Parathyroid adenoma (tissue), 2 donors: ENCODE measurements at regions not wholly inside any gene's neighbourhood (a gene's known extent, or its start where the extent isn't known, plus 50 kb on each side); places are given as distances from the start of the nearest gene placed in this dataset.

Experiments used
- H2AFZ ChIP-seq: fragments of 300-600 bp; sonication (generic); one replicate; pipeline ENCODE4 v1.7.0; 2017; ENCODE audit warnings: antibody characterized with exemption, mild to moderate bottlenecking
- H3K27ac ChIP-seq: fragments of 300-600 bp; sonication (generic); one replicate; pipeline ENCODE4 v1.7.0; 2017
- H3K27me3 ChIP-seq: fragments of 300-600 bp; sonication (generic); one replicate; pipeline ENCODE4 v1.7.0; 2017; ENCODE audit warnings: low read length; ENCODE audit not compliant: control insufficient read depth, insufficient read depth
- H3K36me3 ChIP-seq: fragments of 300-600 bp; sonication (generic); one replicate; pipeline ENCODE4 v1.7.0; 2017; ENCODE audit warnings: low read length; ENCODE audit not compliant: control insufficient read depth, insufficient read depth
- H3K4me1 ChIP-seq: fragments of 300-600 bp; sonication (generic); one replicate; pipeline ENCODE4 v1.7.0; 2017; ENCODE audit warnings: control low read depth
- H3K4me2 ChIP-seq: fragments of 300-600 bp; sonication (generic); one replicate; pipeline ENCODE4 v1.7.0; 2017; ENCODE audit warnings: low read length
- H3K4me3 ChIP-seq: fragments of 300-600 bp; sonication (generic); one replicate; pipeline ENCODE4 v1.7.0; 2017; ENCODE audit warnings: low read depth, low read length
- H3K79me2 ChIP-seq: fragments of 300-600 bp; sonication (generic); one replicate; pipeline ENCODE4 v1.7.0; 2017; ENCODE audit warnings: control low read depth
- H3K9ac ChIP-seq: fragments of 300-600 bp; sonication (generic); one replicate; pipeline ENCODE4 v1.7.0; 2017; ENCODE audit warnings: mild to moderate bottlenecking
- H3K9me3 ChIP-seq: fragments of 300-600 bp; sonication (generic); one replicate; pipeline ENCODE4 v1.7.0; 2017; ENCODE audit warnings: low read length; ENCODE audit not compliant: control insufficient read depth
- TF ChIP-seq, protein P1 (sequence below): fragments of 300-600 bp; sonication (generic); IDR thresholded peaks from one replicate; pipeline ENCODE4 v1.7.0; 2017; ENCODE audit warnings: antibody characterized with exemption, mild to moderate bottlenecking
- donor health status: primary hyperparathyroidism.

DNA sequence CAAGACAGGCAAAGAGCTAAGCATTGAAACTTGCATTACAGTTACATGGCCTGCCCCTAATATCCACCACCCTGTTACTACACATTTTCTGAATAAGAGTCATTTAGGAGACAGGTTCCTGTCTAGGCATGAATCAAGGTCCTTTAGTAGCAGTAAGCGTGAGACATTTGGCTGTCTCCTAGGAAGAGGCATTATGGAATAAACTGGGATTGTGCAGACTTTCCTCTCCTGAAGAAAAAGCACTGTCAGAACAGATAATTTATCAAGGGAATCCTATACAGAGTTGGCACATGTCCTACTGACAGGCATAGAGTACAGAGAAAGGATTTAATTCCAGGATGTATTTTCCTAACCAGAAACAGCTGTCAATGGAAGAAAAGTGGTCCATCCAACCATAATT lies 111.9 kb downstream of the INHBA start:
- no peak overlapping the region for H3K9ac ChIP-seq
- H3K9me3 ChIP-seq, result no peaks in the 10 kb centered on the region

DNA sequence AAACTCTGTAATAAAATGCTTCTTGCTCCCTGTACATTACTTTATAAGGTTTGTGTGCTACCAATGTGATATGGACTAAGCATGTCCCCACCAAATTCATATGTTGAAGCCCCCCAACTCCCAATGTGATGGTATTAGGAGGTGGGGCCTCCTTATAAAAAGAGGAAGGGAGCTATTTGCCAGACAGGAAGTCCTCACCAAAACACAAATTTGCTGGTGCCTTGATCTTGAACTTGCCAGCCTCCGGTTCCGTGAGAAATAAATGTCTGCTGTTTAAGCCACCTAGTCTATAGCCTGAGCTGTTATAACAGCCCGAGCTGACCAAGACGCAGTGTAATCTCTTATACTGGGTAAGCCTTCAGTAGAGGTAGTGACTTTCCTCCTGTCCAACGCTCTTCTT lies 114.5 kb downstream of the INHBA start:
- Histone ChIP-seq H3K9me3 (peaks cover 3% of the 10 kb centered on the region), H3K9ac (no peak overlapping the region), H3K4me2 (no peak overlapping the region), H3K27me3 (no peaks in the 10 kb centered on the region), H3K36me3 (no peaks in the 10 kb centered on the region), H3K79me2 (no peaks in the 10 kb centered on the region), H3K4me1 (no peaks in the 10 kb centered on the region), H3K4me3 (no peak overlapping the region), H3K27ac (no peak overlapping the region), H2AFZ (no peak overlapping the region)
- TF ChIP-seq, protein P1, sequence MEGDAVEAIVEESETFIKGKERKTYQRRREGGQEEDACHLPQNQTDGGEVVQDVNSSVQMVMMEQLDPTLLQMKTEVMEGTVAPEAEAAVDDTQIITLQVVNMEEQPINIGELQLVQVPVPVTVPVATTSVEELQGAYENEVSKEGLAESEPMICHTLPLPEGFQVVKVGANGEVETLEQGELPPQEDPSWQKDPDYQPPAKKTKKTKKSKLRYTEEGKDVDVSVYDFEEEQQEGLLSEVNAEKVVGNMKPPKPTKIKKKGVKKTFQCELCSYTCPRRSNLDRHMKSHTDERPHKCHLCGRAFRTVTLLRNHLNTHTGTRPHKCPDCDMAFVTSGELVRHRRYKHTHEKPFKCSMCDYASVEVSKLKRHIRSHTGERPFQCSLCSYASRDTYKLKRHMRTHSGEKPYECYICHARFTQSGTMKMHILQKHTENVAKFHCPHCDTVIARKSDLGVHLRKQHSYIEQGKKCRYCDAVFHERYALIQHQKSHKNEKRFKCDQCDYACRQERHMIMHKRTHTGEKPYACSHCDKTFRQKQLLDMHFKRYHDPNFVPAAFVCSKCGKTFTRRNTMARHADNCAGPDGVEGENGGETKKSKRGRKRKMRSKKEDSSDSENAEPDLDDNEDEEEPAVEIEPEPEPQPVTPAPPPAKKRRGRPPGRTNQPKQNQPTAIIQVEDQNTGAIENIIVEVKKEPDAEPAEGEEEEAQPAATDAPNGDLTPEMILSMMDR, result no peak

More for the DNA sequence above, 111.9 kb downstream of the INHBA start:
- Histone ChIP-seq H3K27me3 (no peaks in the 10 kb centered on the region), H3K4me1 (no peaks in the 10 kb centered on the region), H3K4me2 (no peak overlapping the region), H3K4me3 (no peak overlapping the region), H3K79me2 (no peaks in the 10 kb centered on the region), H2AFZ (no peak overlapping the region), H3K27ac (no peak overlapping the region), H3K36me3 (no peaks in the 10 kb centered on the region)
- TF ChIP-seq, protein P1, result no peak

DNA sequence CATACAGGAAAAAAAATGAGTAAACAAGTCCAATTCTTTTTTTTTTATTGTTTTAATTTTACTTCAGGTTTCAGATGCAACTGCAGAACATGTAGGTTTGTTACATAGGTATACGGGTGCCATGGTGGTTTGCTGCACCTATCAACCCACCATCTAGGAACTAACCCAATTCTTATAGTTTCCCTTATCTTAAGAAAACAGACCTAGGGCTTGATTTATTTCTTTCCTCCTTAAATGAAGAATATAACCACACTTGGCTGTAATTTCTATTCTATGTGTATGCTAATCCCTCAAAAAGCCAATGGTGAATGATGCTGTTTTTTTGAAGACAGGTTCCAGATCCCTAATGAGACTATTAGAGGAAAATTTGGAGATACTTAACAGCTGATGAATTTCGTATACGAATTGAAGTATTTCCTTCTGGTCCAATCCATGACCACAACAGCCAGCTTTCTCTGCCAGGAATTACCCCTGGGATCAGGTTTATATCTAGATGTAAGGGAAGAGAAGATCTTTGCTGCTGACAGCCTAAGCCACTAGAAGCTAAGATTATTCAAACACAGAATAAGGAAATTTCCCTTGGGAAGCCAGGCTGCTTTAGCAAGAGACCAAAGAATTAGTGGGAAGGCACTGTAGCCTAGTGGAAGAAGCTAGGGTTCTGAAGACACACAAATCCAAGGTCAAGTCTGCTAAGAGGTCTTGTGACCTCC lies 115.8 kb downstream of the INHBA start:
- no peaks in the 10 kb centered on the region for H3K4me1 ChIP-seq

DNA sequence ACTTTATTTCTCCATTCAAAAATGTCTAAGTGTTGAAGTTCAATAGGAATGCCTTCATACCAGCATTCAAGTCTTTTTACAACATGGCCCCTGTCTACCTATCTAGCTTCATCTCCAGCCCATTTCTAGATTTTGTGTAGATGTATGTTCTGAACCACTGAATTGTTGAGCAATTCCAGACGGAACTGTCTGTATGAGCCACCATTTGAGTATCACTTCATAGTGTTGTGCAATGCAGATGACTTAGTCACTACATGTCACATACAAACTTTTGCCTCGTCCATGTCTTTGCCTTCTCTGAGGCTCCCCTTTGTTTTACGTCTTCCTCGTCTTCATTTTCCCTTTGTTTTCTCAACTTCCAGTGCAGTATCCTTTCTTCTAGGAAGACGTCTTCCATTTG lies 118.1 kb downstream of the INHBA start:
- Histone ChIP-seq H3K4me3 (no peak overlapping the region), H3K4me2 (no peak overlapping the region), H3K79me2 (no peaks in the 10 kb centered on the region), H3K9ac (no peak overlapping the region), H3K27me3 (no peaks in the 10 kb centered on the region), H3K9me3 (peaks cover 3% of the 10 kb centered on the region), H2AFZ (no peak overlapping the region), H3K27ac (no peak overlapping the region), H3K36me3 (no peaks in the 10 kb centered on the region), H3K4me1 (no peaks in the 10 kb centered on the region)
- TF ChIP-seq, protein P1, result no peak

More for the DNA sequence above, 115.8 kb downstream of the INHBA start:
- peaks cover 3% of the 10 kb centered on the region for H3K9me3 ChIP-seq
- H3K79me2 ChIP-seq, result no peaks in the 10 kb centered on the region
- no peak overlapping the region for H2AFZ ChIP-seq
- no peaks in the 10 kb centered on the region for H3K27me3 ChIP-seq
- H3K4me2 ChIP-seq, result no peak overlapping the region
- TF ChIP-seq, protein P1, result no peak
- no peak overlapping the region for H3K27ac ChIP-seq
- no peak overlapping the region for H3K4me3 ChIP-seq
- H3K9ac ChIP-seq, result no peak overlapping the region
- no peaks in the 10 kb centered on the region for H3K36me3 ChIP-seq

DNA sequence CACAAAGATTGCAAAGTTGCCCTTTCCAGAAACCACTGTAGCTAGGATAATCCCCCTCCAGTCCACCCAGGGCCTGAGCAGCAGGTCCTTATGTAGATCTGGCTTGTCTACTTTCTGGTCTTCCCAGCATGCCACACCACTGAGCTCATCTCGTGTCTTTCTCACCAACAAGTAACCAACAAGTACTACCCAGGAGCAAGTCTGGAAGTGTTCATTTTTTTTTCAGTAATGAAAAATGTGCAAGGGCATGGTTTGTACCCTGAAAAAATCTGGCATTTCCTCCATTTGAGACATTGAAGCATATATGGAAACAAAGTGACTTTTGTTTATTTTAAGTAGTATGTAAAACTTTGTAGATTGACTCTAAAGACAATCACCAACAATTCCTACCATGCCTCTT lies 120.8 kb downstream of the INHBA start:
- Histone ChIP-seq H3K27me3 (no peaks in the 10 kb centered on the region), H3K79me2 (no peaks in the 10 kb centered on the region), H3K27ac (no peak overlapping the region), H3K4me2 (no peak overlapping the region), H3K9ac (no peak overlapping the region), H3K4me3 (no peak overlapping the region), H3K4me1 (no peaks in the 10 kb centered on the region), H2AFZ (no peak overlapping the region), H3K36me3 (no peaks in the 10 kb centered on the region), H3K9me3 (peaks cover 3% of the 10 kb centered on the region)
- TF ChIP-seq, protein P1, result no peak
